Fibroblast of peridontal ligament (primary cell): ENCODE measurements at regions not wholly inside any gene's neighbourhood (a gene's known extent, or its start where the extent isn't known, plus 50 kb on each side); places are given as distances from the start of the nearest gene placed in this dataset.

Experiments used
- DNase-seq: peaks from one replicate; pipeline ENCODE4 v3.0.0-alpha.2; 2010; ENCODE audit errors: extremely low read depth

DNA sequence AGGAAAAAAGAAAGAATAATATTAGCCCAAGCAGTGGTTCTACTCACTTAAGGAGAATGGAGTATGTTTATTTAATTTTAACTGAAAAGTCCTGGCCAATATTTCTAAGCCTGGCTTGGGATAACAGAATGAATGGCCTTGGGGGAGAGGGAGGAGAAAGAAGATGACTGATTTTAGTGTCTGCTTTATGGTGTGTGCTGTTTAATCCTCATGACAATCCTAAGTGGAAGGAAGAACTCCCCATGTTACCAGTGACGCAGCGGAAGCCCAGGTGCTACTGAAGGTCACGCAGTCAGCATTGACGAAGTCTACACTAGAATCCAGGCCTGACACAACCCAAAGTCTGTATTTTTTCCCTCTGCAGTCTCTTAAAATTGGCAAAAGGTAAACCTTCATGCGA, 50.5 kb downstream of the PALM2AKAP2 start:
- DNase-seq: no peak

DNA sequence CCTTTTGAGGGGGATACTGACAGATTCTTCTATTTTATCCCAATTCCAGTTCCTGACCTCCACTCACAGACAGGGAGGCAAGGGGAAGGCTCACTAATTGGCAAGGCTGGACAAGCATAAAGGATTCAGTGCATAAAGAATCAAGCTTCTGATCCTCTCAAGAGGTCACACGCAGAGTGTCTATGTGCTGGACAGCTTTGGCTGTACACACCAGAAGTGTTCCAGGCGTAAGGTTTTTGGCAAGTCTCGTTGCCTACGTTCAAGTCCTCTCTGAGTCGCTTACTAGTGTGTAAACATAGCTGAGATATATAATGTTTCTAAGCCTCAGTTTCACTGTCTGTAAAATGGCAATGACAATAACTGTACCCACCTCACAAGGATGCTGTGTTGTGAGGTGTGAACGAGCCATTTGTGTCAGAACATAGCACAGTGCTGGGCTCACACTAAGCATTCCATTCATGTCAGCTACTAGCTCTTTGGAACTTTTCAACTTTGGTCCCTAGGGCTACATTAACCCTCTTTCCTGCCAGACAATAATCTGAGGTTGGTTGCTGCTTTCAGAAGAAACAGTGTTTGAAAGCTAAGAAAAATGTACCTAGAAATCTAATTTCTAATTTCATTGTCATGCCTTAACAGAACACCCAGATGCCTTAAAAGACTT, 52.1 kb downstream of the PALM2AKAP2 start:
- DNase-seq: no peak

DNA sequence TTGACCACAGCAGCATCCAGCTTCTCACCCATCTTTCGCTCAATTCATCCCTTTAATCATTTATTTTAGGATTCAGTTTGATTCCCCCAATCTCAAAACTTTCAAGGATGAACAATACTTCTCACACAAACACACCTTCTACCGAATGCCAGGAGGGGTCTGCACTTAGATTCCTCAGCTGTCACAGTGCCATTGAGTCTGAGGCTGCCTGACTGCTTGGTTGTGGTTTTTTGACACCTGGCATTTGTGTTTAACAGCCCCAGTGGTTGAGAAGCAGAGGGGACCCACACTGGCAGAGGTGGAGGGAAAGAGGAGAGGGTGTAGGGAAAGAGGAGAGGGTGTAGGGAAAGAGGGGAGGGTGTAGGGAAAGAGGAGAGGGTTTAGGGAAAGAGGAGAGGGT, 54.9 kb downstream of the PALM2AKAP2 start:
- DNase-seq: no peak

DNA sequence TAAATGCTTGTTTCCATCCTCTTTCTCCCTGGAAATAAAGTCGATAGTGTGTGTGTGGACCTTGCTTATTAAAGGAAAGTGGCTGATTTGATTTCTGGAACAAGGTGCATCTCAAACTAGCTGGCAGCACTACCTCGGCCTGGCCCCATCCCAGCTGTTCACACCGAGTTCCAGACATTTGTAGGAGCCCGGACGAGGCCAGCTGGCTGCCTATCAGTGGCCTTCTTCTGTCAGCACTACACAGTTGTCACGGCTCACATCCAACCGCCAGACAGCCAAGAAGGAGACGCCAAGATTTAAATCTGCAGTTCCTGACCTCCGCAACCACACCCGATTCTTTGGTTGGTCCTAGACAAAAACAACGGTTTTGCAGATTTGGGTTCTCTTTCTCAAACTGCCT, 63.6 kb downstream of the PALM2AKAP2 start:
- no peak for DNase-seq

DNA sequence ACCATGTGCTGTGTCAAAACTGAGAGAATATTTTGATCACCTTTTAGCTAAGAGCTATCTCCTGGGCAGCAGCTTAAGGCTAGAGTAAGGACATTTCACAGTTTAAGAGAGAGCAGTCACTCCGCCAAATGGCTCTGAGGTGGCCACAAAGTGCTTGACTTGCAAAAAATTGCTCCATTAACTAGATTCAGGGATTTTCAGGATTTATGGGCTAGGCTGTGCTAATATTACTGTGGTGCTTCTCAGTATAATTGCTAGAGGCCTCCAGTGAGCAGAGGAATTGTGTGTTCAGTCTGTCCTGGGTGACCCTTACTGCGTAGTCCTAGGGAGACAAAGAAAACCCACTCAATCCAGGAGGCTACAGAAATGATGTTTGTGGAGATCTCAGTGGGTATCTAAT, 65.2 kb downstream of the PALM2AKAP2 start:
- DNase-seq: no peak

DNA sequence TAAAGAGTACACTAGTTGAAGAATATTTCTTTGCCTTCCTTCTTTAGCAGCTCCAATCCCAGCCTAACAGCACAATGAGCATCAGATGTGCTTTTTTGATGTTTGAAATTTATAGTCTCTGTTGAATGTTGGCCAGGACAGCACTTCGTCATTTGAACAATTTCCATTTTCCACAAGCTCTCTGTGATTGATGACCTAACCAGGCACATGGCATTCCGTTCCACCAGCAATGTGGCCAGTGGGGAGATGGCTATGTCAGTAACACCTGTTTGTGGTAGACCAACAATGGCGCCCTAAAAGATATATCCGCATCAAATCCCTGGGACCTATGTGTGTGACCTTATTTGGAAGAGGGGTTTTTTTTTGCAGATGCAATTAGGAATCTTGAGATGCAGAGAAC, 66.8 kb downstream of the PALM2AKAP2 start:
- no peak for DNase-seq

DNA sequence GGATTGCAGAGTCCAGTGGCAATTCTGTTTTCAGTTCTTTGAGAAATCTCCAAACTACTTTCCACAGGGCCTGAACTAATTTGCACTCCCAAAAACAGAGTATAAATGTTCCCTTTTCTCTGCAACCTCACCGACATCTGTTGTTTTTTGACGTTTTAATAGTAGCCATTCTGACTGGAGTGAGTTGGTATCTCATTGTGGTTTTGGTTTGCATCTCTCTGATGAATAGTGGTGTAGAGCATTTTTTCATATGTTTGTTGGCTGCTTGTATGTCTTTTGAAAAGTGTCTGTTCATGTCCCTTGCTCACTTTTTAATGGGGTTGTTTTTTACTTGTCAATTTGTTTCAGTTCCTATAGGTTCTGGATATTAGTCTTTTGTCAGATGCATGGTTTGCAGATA, 72.6 kb downstream of the PALM2AKAP2 start:
- DNase-seq: peak; percentile 48

DNA sequence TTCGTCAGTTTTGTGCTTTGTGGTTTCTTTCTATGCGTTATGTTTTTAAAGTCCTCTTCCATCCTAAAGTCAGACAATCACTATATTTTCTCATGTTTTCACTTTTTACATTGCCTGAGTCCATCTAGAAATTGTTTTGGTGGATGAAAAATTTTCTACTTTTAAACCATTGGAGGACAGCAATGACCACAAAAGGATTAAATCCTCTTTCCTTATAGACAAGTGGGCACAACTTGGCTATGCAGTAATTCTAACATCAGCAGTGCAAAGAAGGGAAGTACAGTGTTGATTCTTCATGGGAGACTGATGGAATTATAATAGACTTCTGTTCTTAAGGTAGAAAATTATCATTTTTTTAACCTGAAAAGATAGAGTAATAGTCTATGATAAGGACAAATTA, 75.5 kb downstream of the PALM2AKAP2 start:
- DNase-seq: no peak

DNA sequence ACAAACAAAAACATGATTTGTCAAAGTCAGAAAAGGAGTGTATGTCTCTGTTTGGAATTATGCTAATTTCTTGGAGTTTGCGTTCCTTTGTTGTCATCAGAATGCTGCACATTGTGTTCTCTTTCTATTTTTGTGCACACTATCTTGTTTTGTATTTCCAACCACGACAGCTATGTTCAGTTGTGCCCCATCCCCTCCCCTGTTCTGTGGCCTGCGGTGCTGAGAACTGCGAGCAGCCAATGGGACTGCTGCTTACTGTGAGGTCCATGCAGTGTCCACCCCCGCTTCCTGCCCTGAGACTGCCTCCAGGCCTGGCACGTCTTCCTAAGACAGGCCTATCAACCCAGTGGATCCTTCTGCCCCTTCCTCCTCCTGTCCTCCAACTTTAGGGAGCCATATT, 76.8 kb downstream of the PALM2AKAP2 start:
- DNase-seq: no peak

DNA sequence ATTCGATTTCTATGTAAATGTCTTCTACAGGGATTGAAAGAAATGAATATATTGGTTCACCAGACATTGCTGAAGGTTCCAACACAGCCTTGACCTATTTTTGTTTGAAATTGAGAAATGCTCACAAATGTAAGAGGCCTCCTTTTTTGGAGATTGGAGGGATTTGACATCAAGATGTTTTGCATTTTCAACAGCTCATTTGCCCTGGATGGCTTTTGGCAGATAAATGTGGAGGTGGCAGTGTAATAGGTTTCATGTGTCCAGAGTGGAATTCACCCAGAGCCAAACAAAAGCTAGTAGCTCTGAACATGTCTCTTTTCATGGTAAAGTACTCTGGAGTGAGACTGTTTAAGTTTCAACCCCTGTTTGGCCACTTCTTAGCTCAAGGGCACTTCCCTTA, 77.3 kb downstream of the PALM2AKAP2 start:
- peak; percentile 39 for DNase-seq

DNA sequence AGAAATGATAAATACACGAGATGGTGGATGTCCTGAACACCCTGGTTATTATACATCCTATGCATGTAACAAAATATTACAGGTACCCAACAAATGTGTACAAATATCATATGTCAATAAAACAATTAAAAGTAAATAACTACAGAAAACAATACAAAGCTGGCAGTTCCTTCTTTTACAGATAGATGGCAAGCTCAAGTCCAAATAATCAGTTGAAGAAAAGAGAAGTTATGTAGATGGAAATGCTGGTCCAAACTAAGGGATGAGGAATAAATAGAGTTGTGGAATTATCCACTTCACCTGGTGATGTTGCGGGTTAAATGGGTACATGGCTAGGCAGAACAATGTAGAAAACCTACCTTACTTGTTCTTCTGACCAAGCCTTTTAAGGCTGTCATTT, 79.4 kb downstream of the PALM2AKAP2 start:
- DNase-seq: peak; percentile 11

DNA sequence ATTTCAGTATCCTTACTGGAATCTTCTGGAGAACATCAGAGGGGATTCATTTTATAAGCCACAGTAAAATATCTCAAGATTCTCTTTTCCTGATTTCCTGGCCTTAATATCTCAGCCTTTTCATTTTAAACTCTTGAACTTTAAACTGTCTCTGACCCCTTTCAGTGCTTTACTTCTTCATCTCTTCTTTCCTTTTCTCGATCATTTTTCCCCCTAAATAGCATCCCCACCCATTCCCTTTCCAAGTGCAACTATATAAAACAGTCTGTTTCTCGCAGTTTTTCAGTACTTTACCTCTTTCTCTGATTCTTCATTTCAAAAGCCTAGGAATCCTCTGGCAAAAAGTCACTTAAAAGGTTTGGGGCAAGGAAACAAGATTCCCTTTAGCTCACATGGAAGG, 80.5 kb downstream of the PALM2AKAP2 start:
- no peak for DNase-seq

DNA sequence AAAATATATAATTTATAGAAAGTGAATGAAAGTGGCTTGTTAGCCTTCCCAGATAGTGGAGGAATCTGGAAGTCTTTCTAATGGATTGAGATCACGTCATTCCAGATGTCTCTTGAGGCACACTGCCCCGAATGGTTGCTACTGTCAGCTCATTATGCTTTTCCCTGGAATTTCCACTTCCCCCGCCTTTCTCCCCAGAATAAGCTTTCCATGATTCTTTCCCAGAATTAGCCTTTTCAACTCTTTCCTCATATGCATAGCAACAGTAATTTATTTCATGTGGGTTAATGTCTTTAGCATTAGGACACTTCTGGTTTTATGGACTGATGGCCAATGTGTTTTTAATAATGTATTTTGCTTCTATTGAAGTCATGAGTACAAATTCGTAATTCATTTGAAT, 81.5 kb downstream of the PALM2AKAP2 start:
- DNase-seq: peak; percentile 82

DNA sequence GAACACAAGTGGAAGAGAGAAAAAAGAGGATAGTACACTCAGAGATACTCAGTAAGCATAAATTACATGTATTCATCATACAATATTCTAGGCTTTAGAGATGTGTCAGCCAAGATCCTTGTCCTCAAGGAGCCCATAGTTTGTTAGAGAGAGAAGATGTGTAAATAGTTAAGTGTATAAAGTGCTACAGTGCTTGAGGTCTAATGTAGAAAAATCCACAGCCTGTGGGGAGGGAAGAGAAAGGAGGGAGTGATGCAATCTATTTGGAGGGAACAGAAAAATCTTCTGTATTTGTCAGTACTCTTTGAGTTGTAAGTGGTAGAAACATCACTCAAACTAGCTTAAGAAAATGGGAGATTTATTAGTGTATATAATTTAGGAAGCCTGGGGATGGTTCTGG, 81.9 kb downstream of the PALM2AKAP2 start:
- peak; percentile 31 for DNase-seq

DNA sequence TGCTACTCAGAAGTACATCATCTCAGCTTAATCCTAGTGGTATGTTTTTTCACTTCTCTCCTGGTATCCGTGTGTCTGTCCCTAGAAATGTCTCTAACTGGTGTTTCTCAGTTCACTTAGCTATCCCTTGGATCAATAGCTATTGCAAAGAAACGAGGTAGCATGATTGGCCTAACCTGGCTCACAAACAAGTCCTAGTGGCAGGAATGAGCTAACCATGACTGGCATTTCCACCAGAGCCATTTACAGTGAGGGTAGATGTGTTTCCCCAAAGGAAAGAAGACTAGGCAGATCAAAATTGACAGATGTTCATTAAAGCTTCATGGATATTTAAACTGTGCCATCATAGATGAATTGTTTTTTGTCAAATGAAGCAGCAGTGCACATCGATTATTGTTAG, 82.5 kb downstream of the PALM2AKAP2 start:
- DNase-seq: no peak

DNA sequence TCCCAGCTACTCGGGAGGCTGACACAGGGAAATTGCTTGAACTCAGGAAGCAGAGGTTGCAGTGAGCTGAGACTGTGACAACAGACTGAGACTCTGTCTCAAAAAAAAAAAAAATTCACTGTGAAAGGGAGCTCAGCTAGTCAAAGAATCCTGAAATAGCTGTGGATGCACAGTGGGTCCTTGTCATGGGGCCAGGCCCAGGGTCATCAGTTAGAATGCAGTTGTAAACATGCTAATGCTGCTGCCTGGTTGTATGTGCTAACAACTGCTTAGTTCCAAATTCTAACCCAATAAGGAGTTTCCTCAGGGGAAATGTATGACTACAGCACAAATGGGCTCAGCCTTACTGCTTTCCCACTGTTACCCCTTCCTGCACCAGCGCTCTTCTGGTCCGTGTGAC, 84.0 kb downstream of the PALM2AKAP2 start:
- no peak for DNase-seq

DNA sequence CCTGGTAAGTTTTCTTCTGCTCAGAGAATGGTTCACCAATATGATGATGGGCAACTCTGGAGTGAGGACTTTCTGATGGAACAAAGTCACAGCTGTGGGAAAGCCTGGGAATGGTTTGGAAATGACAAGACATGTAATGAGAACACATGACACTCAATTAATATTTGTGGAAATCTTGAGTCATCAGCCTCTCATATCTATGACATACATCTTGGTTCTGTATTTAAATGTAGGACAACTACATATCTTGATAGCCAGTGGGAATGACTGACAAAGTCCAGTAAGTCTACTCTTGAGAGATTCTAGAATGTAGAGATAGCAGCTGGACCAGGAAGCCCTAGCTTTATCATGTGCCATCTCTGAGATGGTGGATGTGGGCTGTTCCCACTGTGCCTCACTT, 85.5 kb downstream of the PALM2AKAP2 start:
- DNase-seq: no peak

DNA sequence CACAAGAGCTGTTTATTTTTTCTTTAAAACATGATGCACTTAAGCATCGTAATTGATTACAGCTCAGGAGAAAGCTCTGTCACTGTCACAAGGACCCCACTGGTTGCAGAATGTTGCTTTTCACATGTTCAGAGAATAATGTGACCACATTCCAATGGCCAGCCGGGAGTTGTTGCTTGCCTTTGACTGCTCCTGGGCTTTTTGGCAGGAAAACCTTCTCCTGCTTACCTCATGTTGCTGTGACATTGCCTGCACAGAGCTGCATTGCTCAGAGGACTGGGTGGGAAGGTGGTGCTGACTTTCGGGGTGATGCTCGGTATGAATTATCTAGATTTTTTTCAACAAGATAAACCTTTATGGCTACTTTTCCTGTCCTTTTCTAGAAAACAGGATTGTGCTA, 88.2 kb downstream of the PALM2AKAP2 start:
- peak; percentile 11 for DNase-seq

DNA sequence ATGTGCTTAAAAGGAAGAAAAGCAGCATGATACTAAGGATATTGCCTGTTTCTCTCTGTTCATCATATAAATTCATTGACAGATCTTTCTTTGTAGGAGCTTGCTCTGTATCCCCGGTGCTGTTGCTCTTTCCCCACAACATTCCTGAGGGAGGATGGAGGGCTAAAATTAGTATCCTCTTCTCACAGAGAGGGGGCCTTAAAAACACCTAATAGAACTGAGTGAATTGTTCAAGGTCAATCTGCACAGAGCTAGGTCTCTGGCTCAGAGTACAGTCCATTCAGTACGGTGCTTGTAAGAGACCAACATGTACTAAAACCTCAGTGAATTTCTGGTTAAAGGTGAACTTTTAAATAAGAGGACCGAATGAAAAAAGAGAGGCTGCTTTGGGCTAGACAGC, 88.7 kb downstream of the PALM2AKAP2 start:
- no peak for DNase-seq

DNA sequence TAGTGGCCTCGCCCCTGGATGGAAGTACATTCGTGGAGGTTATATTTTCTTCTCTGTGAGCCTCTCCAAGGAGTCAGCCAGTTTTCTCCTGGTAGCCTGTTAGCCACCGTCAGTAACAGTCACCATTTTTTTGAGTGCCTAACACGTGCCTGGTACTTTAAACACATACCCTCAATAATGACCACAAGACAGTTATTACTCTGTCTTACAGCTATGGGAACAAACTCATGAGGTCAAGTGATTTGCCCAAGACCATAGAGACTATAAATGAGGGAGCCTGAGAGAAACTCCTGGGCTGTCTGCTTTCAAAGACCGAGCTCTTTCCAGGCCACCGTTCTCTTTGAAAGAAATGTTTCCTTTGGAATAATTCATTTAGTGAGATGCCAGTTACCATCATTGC, 90.4 kb downstream of the PALM2AKAP2 start:
- DNase-seq: no peak

DNA sequence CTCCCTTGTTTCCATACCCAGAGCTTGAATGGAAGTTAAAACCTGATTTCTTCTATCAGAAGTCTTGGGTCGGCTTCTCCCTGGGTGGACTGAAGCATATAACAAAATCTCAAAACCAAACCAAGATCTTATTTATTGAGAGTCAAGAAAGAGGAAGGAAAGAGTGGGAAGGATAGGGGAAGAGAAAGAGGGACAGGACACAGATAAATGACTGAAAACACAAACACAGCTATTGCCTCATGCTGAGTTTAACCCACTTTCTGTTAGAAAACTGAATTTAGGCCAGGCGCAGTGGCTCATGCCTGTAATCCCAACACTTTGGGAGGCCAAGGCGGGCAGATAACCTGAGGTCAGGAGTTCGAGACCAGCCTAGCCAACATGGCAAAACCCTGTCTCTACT, 92.9 kb downstream of the PALM2AKAP2 start:
- DNase-seq: no peak

DNA sequence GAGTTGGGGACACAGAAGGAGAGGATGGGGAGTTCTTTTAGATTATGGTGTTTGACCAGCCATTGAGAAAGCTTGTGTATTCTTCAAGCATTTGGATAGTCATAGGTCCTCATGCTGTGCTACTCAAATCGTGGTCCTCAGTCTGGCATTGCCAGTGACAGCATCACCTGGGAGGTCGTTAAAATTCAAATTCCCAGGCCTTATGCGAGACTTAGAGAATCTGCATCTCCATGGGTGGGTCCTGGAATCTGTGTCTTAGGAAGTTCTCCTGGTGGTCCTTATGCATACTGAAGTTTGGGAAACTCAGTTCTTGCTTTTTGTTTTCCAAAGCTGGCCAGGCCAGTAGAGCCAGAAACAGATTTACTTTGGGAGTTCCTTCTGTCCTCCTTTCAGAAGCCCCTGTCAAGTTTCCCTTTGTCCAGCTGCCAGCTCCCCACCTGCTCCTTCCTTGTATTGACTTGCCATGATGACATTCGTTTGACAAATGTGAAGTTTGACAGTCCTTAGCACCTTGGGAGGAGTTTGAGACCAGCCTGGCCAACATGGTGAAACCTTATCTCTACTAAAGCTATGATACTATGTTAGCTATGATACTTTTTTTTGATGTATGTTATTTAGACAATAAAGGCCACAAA, 95.6 kb downstream of the PALM2AKAP2 start:
- DNase-seq: no peak

DNA sequence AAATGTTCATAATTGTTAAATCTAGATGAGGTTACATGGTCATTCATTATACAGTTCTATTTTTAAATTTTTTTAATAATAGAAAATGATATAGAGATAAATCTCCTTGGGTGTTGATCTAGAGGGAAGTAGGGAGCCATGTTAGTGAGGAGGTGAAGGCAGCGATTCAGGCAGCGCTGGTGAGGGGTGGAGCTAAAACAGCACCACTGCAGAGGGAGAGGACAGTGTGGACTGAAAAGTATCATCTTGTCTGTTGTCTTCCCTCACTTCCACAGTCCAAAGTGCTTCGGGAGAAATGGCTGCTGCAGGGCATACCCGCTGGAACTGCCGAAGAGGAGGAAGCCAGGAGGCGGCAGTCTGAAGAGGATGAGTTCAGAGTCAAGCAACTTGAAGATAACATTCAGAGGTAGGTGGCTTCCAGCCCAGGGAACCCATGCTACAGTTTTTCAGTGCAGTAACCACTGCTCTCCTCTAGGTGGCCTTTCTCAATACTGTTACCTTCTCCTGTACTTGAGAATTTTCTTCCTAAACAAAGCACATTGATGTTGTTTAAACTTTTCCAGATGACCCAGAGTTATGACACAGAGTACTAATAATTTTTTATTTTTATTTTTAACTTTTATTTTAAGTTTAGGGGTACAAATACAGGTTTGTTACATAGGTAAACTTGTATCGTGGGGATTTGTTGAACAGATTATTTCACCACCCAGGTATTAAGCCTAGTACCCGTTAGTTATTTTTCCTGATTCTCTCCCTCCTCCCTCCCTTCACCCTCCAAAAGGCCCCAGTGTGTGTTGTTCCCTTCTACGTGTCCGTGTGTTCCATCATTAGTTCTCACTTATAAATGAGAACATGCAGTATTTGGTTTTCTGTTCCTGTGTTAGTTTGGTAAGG, 100.5 kb downstream of the PALM2AKAP2 start:
- DNase-seq: no peak
